ENCODE measurements at regions not wholly inside any gene's neighbourhood (a gene's known extent, or its start where the extent isn't known, plus 50 kb on each side); places are given as distances from the start of the nearest gene placed in this dataset.

GRCh38 chr6:24016857-24017256 lies 109.2 kb upstream of the NRSN1 start:
- TF ChIP-seq BHLHE40 (IDR thresholded peaks at IDR 0.05; ENCODE audit: low read depth, low read length), result no peak
- TF ChIP-seq CTCF (conservative IDR thresholded peaks at IDR 0.05; ENCODE audit: low read depth, low read length), result no peak
- no peak for TF ChIP-seq POLR2A (IDR thresholded peaks at IDR 0.05; ENCODE audit: low read depth, low read length)
- TF ChIP-seq RCOR1 (IDR thresholded peaks at IDR 0.05; ENCODE audit: insufficient replicate concordance, low read length), result no peak
- TF ChIP-seq NFE2L2 (IDR thresholded peaks at IDR 0.05; ENCODE audit: low read depth, low read length), result no peak
- TF ChIP-seq MXI1 (IDR thresholded peaks at IDR 0.05; ENCODE audit: borderline replicate concordance, low read depth, low read length), result no peak
- TF ChIP-seq MAFK (IDR thresholded peaks at IDR 0.05; ENCODE audit: low read depth, low read length), result no peak
- TF ChIP-seq RAD21 (IDR thresholded peaks at IDR 0.05; ENCODE audit: low read length), result no peak
- no peak for TF ChIP-seq SMC3 (IDR thresholded peaks at IDR 0.05; ENCODE audit: low read depth, low read length)
- TF ChIP-seq CEBPB (IDR thresholded peaks at IDR 0.05; ENCODE audit: low read depth, low read length), result peak; percentile 56
- TF ChIP-seq USF2 (IDR thresholded peaks at IDR 0.05; ENCODE audit: low read depth, low read length), result no peak
- no peak for TF ChIP-seq RFX5 (IDR thresholded peaks at IDR 0.05; ENCODE audit: low read depth, low read length)
- no peak for TF ChIP-seq MAZ (IDR thresholded peaks at IDR 0.05; ENCODE audit: borderline replicate concordance, low read depth, low read length)
